ENCODE measurements at regions not wholly inside any gene's neighbourhood (a gene's known extent, or its start where the extent isn't known, plus 50 kb on each side); places are given as distances from the start of the nearest gene placed in this dataset.
"Not testable (repeated sequence)": the region's sequence is repeated elsewhere in the genome, so short reads cannot be mapped to it uniquely, and the experiment has no call there.

DNA sequence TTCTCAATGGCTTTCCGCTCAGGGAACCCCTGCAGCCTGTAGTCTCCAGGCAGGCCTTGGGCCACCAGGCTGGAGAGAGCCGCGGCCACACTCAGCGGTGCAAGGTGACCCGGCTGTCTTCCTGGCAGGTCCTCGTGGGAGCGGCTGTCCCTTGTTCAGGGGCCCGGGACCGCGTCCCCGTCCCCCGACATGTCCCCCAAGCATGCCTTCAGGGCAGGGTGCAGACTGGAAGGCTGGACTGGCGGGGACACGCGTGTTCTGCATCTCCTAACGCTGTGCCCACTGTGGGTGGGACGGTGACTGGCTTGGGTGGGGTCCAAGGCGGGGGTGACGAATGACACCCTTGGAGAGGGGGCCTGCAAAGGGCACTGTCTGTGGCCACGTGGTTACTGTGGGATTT is 93.6 kb downstream of the WTIP start:
- DNase-seq (ENCODE audit: low spot score): no peak

DNA sequence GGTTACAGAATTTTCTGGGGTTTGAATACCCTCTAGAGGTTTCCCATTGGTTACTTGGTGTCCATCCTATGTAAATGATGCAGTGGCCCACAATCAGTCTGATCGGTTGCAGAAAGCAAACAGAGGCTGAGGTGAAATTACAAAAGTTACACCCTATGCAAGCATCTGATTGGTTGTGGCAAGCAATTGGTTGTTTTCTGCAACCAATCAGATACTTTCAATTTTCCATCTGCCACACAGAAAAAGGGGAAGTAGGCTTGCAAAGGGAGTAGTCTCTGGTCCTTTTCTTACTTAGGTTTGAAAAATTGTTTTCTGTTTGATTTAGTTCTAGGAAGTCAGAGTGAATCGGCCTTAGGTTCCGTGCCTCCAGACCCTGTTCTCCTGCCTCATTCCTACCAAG is 93.1 kb downstream of the WTIP start:
- no peak for DNase-seq (ENCODE audit: low spot score)

DNA sequence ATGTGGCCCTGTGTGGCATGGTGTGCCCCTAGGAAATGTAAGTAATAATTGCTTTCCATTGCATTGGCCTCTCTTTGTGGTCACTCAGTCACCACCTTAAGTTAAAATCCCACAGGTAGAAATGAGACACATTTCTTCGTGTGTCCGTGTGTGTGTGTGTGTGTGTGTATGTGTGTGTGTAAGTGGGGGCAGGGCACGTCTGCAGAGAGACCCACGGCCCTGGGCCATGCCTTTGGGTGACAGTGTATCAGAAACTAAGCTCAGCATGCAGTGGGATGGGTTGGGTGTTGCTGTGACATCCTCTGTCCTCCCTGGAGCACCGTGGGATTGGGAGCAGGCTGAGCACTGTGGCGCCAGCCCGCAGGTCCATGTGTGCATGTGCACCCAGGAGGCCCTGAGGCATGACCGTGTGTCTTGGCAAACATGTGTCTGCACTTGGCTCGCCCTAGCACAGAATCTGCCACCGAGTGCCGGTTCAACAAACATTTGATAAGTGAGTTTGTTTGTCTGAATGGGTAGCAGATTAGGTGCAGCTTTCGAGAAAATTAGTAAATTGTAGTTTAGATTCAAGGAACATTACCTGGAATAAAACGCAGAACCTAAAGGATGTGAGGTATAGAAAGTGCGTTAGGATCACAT is 91.8 kb downstream of the WTIP start:
- no peak for DNase-seq (ENCODE audit: low spot score)

DNA sequence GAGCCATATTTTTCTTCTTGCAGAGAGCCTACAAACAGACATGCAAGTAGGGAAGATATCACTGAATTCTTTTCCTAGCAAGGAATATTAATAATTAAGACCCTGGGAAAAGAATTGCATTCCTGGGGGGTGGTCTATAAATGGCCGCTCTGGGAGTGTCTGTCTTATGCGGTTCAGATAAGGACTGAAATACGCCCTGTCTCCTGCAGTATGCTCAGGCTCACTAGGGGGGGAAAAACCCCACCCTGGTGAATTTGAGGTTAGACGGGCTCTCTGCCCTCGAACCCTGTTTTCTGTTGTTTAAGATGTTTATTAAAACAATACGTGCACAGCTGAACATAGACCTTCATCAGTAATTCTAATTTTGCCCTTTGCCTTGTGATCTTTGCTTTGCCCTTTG is 88.6 kb downstream of the WTIP start:
- not testable (repeated sequence) for DNase-seq (ENCODE audit: low spot score)

- DNase-seq (ENCODE audit: low spot score): not testable (repeated sequence)
These were observed 80.8 kb downstream of the WTIP start for GRCh38 chr19:34562344-34562743.

Measured in LoVo (cell line).